DND-41 (cell line): ENCODE measurements at regions not wholly inside any gene's neighbourhood (a gene's known extent, or its start where the extent isn't known, plus 50 kb on each side); places are given as distances from the start of the nearest gene placed in this dataset.

ENCODE experiments used
- ATAC-seq: fragments of 200-7000 bp; cut with Tn5 transposase; 3 replicates; pipeline ENCODE4 v1.9.1; 2021; ENCODE audit warnings: low read depth; ENCODE audit not compliant: insufficient read depth
- DNase-seq: peaks from one replicate; pipeline ENCODE4 v3.0.0-alpha.2; 2020
- H2AFZ ChIP-seq: 2 replicates; pipeline ENCODE4 v1.6.0; 2012; ENCODE audit warnings: low read depth, low read length
- H3K27ac ChIP-seq: 2 replicates; pipeline ENCODE4 v1.5.1; 2012; ENCODE audit warnings: low read length, inconsistent platforms
- H3K27me3 ChIP-seq: fragments of 200-600 bp; sonication (generic); 2 replicates; pipeline ENCODE4 v1.6.0; 2012; ENCODE audit warnings: low read length, mild to moderate bottlenecking, inconsistent platforms; ENCODE audit not compliant: insufficient read depth, poor library complexity
- H3K36me3 ChIP-seq: 2 replicates; pipeline ENCODE4 v1.5.1; 2012; ENCODE audit warnings: low read length, inconsistent platforms; ENCODE audit not compliant: insufficient read depth
- H3K4me1 ChIP-seq: 2 replicates; pipeline ENCODE4 v1.5.1; 2012; ENCODE audit warnings: mild to moderate bottlenecking, low read length; ENCODE audit not compliant: insufficient read depth
- H3K4me2 ChIP-seq: 2 replicates; pipeline ENCODE4 v1.6.0; 2012; ENCODE audit warnings: mild to moderate bottlenecking, moderate library complexity, low read length, inconsistent platforms; ENCODE audit not compliant: insufficient read depth
- H3K4me3 ChIP-seq, 2 experiments: fragments of 200-600 bp in 1 of 2; shearing (Covaris generic) in 1 of 2; 2 replicates each; pipeline ENCODE4 v1.5.1; 2012 to 2016; ENCODE audit warnings: inconsistent platforms in 2 of 2, low read length in 2 of 2, mild to moderate bottlenecking in 2 of 2, low read depth in 1 of 2, moderate library complexity in 1 of 2
- H3K79me2 ChIP-seq: 2 replicates; pipeline ENCODE4 v1.6.0; 2012; ENCODE audit warnings: low read length, inconsistent platforms; ENCODE audit not compliant: insufficient read depth
- H3K9ac ChIP-seq: 2 replicates; pipeline ENCODE4 v1.6.0; 2012; ENCODE audit warnings: low read depth, mild to moderate bottlenecking, inconsistent platforms, low read length, moderate library complexity
- H3K9me3 ChIP-seq: 2 replicates; pipeline ENCODE4 v1.5.1; 2012; ENCODE audit warnings: low read length, moderate library complexity, mild to moderate bottlenecking, inconsistent platforms; ENCODE audit not compliant: insufficient read depth, severe bottlenecking
- H4K20me1 ChIP-seq: 2 replicates; pipeline ENCODE4 v1.6.0; 2012; ENCODE audit warnings: low read length; ENCODE audit not compliant: insufficient read depth
- EZH2 ChIP-seq: IDR thresholded peaks from 3 replicates; pipeline ENCODE4 v1.6.1; 2012; ENCODE audit warnings: borderline replicate concordance, low read depth, mild to moderate bottlenecking, moderate library complexity, low read length, inconsistent platforms; ENCODE audit not compliant: severe bottlenecking
- TF ChIP-seq, protein P1 (sequence below): IDR thresholded peaks from 2 replicates; pipeline ENCODE4 v1.5.1; 2012; ENCODE audit warnings: borderline replicate concordance, low read length, moderate library complexity, mild to moderate bottlenecking; ENCODE audit not compliant: poor library complexity, severe bottlenecking; ENCODE audit errors: extremely low read depth

DNA sequence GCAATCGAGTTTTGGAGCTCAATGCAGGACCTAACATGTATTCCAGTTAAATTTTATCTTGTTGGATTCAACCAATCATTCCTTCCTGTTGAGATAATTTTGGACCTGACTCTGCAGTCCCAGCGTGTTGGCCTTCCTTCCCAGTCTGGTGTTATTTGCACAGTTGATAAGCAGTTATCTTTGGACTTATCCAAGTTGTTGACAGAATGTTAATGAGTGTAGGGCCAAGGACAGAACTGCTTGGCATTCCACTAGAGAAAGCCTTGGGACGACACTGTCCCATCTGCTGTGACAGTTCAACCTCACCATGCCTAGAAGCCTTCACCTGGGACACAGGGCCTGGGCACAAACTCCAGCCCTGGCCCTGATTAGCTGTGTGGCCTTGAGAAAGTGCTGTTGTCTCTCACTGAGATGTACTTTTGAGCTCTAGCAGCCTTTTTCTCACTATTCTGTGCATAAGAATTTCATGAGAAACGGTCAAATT, 104.1 kb upstream of the SLC25A33 start:
- Histone ChIP-seq H3K4me2 (no peak overlapping the region), H3K36me3 (no peaks in the 10 kb centered on the region), H4K20me1 (no peaks in the 10 kb centered on the region), H3K27me3 (no peaks in the 10 kb centered on the region), H3K79me2 (no peaks in the 10 kb centered on the region), H3K9me3 (no peaks in the 10 kb centered on the region), H3K9ac (no peak overlapping the region), H3K27ac (no peak overlapping the region), H3K4me1 (peaks cover 1% of the 10 kb centered on the region), H3K4me3 (no peak overlapping the region), H2AFZ (no peak overlapping the region)
- ATAC-seq (no peak), DNase-seq (no peak)
- TF ChIP-seq EZH2: no peak
- TF ChIP-seq, protein P1, sequence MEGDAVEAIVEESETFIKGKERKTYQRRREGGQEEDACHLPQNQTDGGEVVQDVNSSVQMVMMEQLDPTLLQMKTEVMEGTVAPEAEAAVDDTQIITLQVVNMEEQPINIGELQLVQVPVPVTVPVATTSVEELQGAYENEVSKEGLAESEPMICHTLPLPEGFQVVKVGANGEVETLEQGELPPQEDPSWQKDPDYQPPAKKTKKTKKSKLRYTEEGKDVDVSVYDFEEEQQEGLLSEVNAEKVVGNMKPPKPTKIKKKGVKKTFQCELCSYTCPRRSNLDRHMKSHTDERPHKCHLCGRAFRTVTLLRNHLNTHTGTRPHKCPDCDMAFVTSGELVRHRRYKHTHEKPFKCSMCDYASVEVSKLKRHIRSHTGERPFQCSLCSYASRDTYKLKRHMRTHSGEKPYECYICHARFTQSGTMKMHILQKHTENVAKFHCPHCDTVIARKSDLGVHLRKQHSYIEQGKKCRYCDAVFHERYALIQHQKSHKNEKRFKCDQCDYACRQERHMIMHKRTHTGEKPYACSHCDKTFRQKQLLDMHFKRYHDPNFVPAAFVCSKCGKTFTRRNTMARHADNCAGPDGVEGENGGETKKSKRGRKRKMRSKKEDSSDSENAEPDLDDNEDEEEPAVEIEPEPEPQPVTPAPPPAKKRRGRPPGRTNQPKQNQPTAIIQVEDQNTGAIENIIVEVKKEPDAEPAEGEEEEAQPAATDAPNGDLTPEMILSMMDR: no peak

DNA sequence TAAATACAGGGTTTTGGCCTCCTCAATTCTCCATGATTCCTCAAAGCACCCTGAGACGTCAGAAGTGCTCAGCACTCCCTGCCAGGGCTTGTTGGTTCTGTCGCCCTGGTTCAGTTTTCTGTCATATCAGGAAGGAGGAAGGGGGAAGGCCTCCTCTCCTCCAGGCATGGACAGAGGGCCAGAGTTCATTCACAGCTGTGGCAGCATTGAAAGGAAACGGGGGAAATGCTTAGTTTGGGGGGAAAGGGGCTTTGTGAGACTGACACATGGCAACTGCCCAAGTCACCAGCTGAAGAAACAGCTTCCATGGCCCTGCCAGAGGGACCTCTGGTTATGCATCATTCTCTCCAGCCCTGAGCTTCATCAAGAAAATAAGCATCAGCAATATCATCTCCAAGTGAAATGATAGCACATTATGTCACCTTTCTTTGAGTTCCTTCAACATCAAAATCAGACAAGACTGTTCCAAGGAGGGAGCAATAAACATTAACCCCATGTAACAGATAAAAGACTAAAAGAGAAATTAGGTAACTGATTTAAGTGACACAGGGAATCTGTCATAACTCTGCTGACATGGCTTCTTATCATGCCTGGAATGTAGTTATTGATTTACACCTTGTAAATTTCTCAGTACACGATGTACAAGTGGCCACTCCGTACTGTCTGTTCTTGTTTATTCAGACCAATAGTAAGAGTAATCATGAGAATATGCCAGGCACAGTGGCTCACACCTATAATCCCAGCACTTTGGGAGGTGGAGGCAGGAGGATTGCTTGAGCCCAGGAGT, 103.2 kb upstream of the SLC25A33 start:
- H3K36me3 ChIP-seq: no peaks in the 10 kb centered on the region
- TF ChIP-seq, protein P1: no peak
- TF ChIP-seq EZH2: no peak
- H4K20me1 ChIP-seq: no peaks in the 10 kb centered on the region
- H3K27ac ChIP-seq: no peak overlapping the region
- H3K4me3 ChIP-seq: no peak overlapping the region
- no peak overlapping the region for H3K4me2 ChIP-seq
- ATAC-seq: no peak
- no peak overlapping the region for H3K9ac ChIP-seq
- H2AFZ ChIP-seq: no peak overlapping the region
- H3K27me3 ChIP-seq: no peaks in the 10 kb centered on the region
- no peaks in the 10 kb centered on the region for H3K4me1 ChIP-seq
- no peaks in the 10 kb centered on the region for H3K9me3 ChIP-seq
- no peaks in the 10 kb centered on the region for H3K79me2 ChIP-seq
- no peak for DNase-seq

DNA sequence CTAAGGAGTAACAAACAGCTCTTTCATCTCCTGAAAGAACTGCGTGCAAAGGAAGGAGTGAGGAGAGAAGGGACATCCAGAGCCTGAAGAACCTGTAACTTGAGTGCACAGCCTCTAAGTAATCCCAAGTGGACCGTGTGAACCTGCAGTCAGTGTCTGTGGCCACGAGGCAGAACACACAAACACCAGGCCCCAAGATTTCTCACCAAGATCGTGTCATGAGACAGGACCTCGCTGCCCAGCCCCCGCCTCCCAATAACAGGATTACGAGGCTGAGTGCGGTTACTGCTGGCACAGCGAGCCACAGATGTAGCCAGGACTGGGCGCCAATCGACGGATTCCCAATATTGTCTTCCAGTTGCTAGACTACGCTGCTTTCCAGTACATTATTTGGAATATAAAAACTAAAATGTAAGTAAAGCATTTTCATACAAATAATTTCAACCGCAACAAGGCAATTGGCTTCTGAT, 101.3 kb upstream of the SLC25A33 start:
- no peak for DNase-seq
- Histone ChIP-seq H3K9ac (no peak overlapping the region), H3K36me3 (no peaks in the 10 kb centered on the region), H3K79me2 (no peaks in the 10 kb centered on the region), H3K27ac (no peak overlapping the region), H3K4me3 (no peak overlapping the region), H3K4me2 (no peak overlapping the region), H4K20me1 (no peaks in the 10 kb centered on the region), H3K27me3 (no peaks in the 10 kb centered on the region), H2AFZ (no peak overlapping the region), H3K9me3 (no peaks in the 10 kb centered on the region), H3K4me1 (no peaks in the 10 kb centered on the region)
- no peak for ATAC-seq
- no peak for TF ChIP-seq EZH2
- TF ChIP-seq, protein P1: no peak
